HepG2 (cell line): ENCODE measurements at regions not wholly inside any gene's neighbourhood (a gene's known extent, or its start where the extent isn't known, plus 50 kb on each side); places are given as distances from the start of the nearest gene placed in this dataset.

Experiments used
- ATAC-seq: fragments of 200-7000 bp; cut with Tn5 transposase; 3 replicates; pipeline ENCODE4 v1.9.1; 2020; ENCODE audit warnings: mild to moderate bottlenecking, moderate library complexity
- BruUV-seq: library from RNA; stranded (reverse); fragments of 400-500 nt; replicated peaks from 2 replicates; lab custom pipeline; 2021; lab: Mats Ljungman, UMichigan
- CTCF ChIA-PET: fragments of 300-600 bp; formaldehyde crosslinking; extraction: SDS; loops from one replicate; lab custom pipeline; 2021; ENCODE audit warnings: low total read pairs, inconsistent platforms, low intra/inter-chr PET ratio; lab: Yijun Ruan, JAX
- POLR2A ChIA-PET: fragments of 350-600 bp; sonication (Branson Sonifier 250); formaldehyde crosslinking; loops from one replicate; lab custom pipeline; 2020; ENCODE audit warnings: antibody characterized with exemption, inconsistent platforms; lab: Yijun Ruan, JAX
- DNase-seq: peaks from one replicate; pipeline ENCODE4 v3.0.0-alpha.2; 2015; ENCODE audit warnings: low spot score
- FAIRE-seq: peaks from 3 replicates; lab custom pipeline; 2011; peaks lifted over from hg19 to GRCh38; lab: Jason Lieb, UNC
- H2AFZ ChIP-seq: one replicate; pipeline ENCODE4 v1.6.1; 2011; ENCODE audit warnings: low read length, inconsistent platforms
- H3K27ac ChIP-seq: fragments of 300-600 bp; 3 replicates; pipeline ENCODE4 v1.8.0; 2011; ENCODE audit warnings: mixed run types, mild to moderate bottlenecking, mixed read lengths, low read length, inconsistent platforms; ENCODE audit not compliant: insufficient read depth; ENCODE audit errors: extremely low read length
- H3K27me3 ChIP-seq, 2 experiments: fragments of 200-600 bp in 1 of 2; 2 replicates in 1 of 2; 3 replicates in 1 of 2; pipeline versions ENCODE4 v1.6.0 to v1.8.0; 2011; ENCODE audit warnings: low read length in 2 of 2, mild to moderate bottlenecking in 2 of 2, moderate library complexity in 2 of 2, inconsistent platforms in 1 of 2; ENCODE audit not compliant: insufficient read depth in 2 of 2, control insufficient read depth in 1 of 2
- H3K36me3 ChIP-seq, 2 experiments: fragments of 200-600 bp in 1 of 2; replicated peaks in 1 of 2; 2 replicates in 1 of 2; 3 replicates in 1 of 2; pipeline versions ENCODE4 v1.5.1 to v1.8.0; 2011; ENCODE audit warnings: low read length in 2 of 2, inconsistent platforms in 1 of 2; ENCODE audit not compliant: insufficient read depth in 2 of 2, control insufficient read depth in 1 of 2
- H3K4me1 ChIP-seq: 2 replicates; pipeline ENCODE4 v1.5.1; 2012; ENCODE audit warnings: low read length, inconsistent platforms; ENCODE audit not compliant: insufficient read depth
- H3K4me2 ChIP-seq: 2 replicates; pipeline ENCODE4 v1.6.0; 2011; ENCODE audit warnings: low read depth, low read length, inconsistent platforms
- H3K4me3 ChIP-seq, 3 experiments: fragments of 200-600 bp in 1 of 3; sonication (generic), shearing (Covaris generic) in 1 of 3; replicated peaks in 1 of 3; 2 replicates each; pipeline ENCODE4 v1.5.1; 2011 to 2016; ENCODE audit warnings: low read length in 3 of 3, inconsistent platforms in 2 of 3, low read depth in 2 of 3, mild to moderate bottlenecking in 2 of 3, control low read depth in 1 of 3, mixed read lengths in 1 of 3; ENCODE audit not compliant: insufficient read depth in 1 of 3
- H3K79me2 ChIP-seq: one replicate; pipeline ENCODE4 v1.6.1; 2011; ENCODE audit warnings: low read length, inconsistent platforms; ENCODE audit not compliant: insufficient read depth
- H3K9ac ChIP-seq: 2 replicates; pipeline ENCODE4 v1.6.0; 2011; ENCODE audit warnings: mild to moderate bottlenecking, low read depth, low read length, inconsistent platforms; ENCODE audit not compliant: insufficient read depth
- H3K9me3 ChIP-seq: 2 replicates; pipeline ENCODE4 v1.5.1; 2012; ENCODE audit warnings: mild to moderate bottlenecking, low read length
- H4K20me1 ChIP-seq: 2 replicates; pipeline ENCODE4 v1.6.0; 2011; ENCODE audit warnings: inconsistent platforms, mild to moderate bottlenecking, low read length, moderate library complexity; ENCODE audit not compliant: insufficient read depth
- BATF2 ChIP-seq: sonication (generic); formaldehyde crosslinking; IDR thresholded peaks from 2 replicates; pipeline ENCODE4 v1.8.0; 2022; ENCODE audit warnings: mild to moderate bottlenecking, missing genetic modification reagents, moderate library complexity
- SATB2 ChIP-seq: sonication (generic); formaldehyde crosslinking; IDR thresholded peaks from 2 replicates; pipeline ENCODE4 v1.5.0; 2020; ENCODE audit warnings: missing genetic modification reagents
- SETDB1 ChIP-seq: sonication (generic); formaldehyde crosslinking; IDR thresholded peaks from 2 replicates; pipeline ENCODE4 v1.5.1; 2020; ENCODE audit warnings: missing genetic modification reagents, mild to moderate bottlenecking, borderline replicate concordance
- SMC3 ChIP-seq: IDR thresholded peaks from 2 replicates; pipeline ENCODE4 v1.6.1; 2011; ENCODE audit warnings: low read length, improper control_type of control experiment
- THRA ChIP-seq: sonication (generic); formaldehyde crosslinking; IDR thresholded peaks from 2 replicates; pipeline ENCODE4 v1.4.0; 2020; ENCODE audit warnings: missing genetic modification reagents, borderline replicate concordance
- ZNF34 ChIP-seq: sonication (generic); formaldehyde crosslinking; IDR thresholded peaks from 2 replicates; pipeline ENCODE4 v1.4.0; 2020; ENCODE audit warnings: mild to moderate bottlenecking, missing genetic modification reagents, borderline replicate concordance
- ZNF737 ChIP-seq: sonication (generic); formaldehyde crosslinking; IDR thresholded peaks from 2 replicates; pipeline ENCODE4 v1.5.0; 2020; ENCODE audit warnings: missing genetic modification reagents, mild to moderate bottlenecking, borderline replicate concordance
- in situ Hi-C: cut with HindIII; loops from 2 replicates; pipeline ENCODE4 v1.10.0; 2017; ENCODE audit warnings: low pct_unique_long_range_greater_than_20kb; ENCODE audit not compliant: extremely low pct_ligation_motif_present
- intact Hi-C: fragments of 100-400 bp; cut with micrococcal nuclease; formaldehyde crosslinking; loops from one replicate; pipeline ENCODE4 v1.10.0; 2022; ENCODE audit not compliant: unreplicated experiment

DNA sequence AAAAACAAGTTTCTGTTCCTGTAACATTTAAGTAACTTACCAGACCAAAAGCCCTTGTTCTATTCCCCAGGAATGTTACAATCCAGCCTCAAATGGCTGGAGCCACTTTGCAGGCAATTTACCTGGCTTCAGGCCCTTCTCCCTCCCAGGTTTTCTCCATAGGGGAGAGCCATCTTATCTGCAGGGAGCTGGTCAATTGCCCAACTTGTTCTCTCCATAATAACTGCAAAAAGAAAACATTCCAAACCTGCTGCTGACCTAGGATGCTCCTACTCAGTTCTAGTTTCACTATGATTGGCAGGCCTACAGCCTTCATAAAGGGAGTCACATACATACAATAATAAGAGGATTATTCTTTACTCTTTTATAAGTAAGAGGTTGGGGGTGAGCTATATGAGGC lies 670.7 kb downstream of the PCDH7 start:
- BruUV-seq = no TSS peak
- intact Hi-C loops = no loop called here
- Histone ChIP-seq H3K4me1 (no peaks in the 10 kb centered on the region), H2AFZ (no peak overlapping the region), H3K4me2 (no peak overlapping the region), H3K36me3 (no peaks in the 10 kb centered on the region), H3K79me2 (no peaks in the 10 kb centered on the region), H3K4me3 (no peak overlapping the region), H3K9ac (no peak overlapping the region), H3K27ac (no peak overlapping the region), H3K9me3 (no peaks in the 10 kb centered on the region), H4K20me1 (no peaks in the 10 kb centered on the region), H3K27me3 (no peaks in the 10 kb centered on the region; a peak in 1 of 5 replicates)
- in situ Hi-C loops = no loop called here
- ChIA-PET CTCF (no interaction called here), POLR2A (no interaction called here)
- DNase-seq (no peak), ATAC-seq (no peak), FAIRE-seq (no peak)
- no peak for TF ChIP-seq SMC3
- no peak for TF ChIP-seq ZNF737 (CRISPR knock-in tag)

GRCh38 chr4:31391976-31392375 lies 671.8 kb downstream of the PCDH7 start:
- intact Hi-C loops = no loop called here
- no peak overlapping the region for H3K27ac ChIP-seq
- no TSS peak for BruUV-seq

More at GRCh38 chr4:31391976-31392375, 671.8 kb downstream of the PCDH7 start:
- no peak for ATAC-seq
- H3K27me3 ChIP-seq = no peaks in the 10 kb centered on the region; a peak in 1 of 5 replicates
- POLR2A ChIA-PET = no interaction called here
- no peaks in the 10 kb centered on the region for H3K4me1 ChIP-seq
- in situ Hi-C loops = no loop called here
- no peaks in the 10 kb centered on the region for H3K36me3 ChIP-seq
- H2AFZ ChIP-seq = no peak overlapping the region
- no peak for FAIRE-seq
- no peak for TF ChIP-seq SETDB1 (CRISPR knock-in tag)
- TF ChIP-seq BATF2 = no peak
- no peak for TF ChIP-seq SATB2 (CRISPR knock-in tag)
- TF ChIP-seq ZNF34 (CRISPR knock-in tag) = no peak
- no peak for TF ChIP-seq THRA (CRISPR knock-in tag)
- CTCF ChIA-PET = no interaction called here
- H3K9ac ChIP-seq = no peak overlapping the region
- H3K4me2 ChIP-seq = no peak overlapping the region
- no peaks in the 10 kb centered on the region for H4K20me1 ChIP-seq
- no peaks in the 10 kb centered on the region for H3K79me2 ChIP-seq
- DNase-seq = no peak
- no peaks in the 10 kb centered on the region for H3K9me3 ChIP-seq
- no peak overlapping the region for H3K4me3 ChIP-seq
